Retinal pigment epithelial cell (primary cell): ENCODE measurements at regions not wholly inside any gene's neighbourhood (a gene's known extent, or its start where the extent isn't known, plus 50 kb on each side); places are given as distances from the start of the nearest gene placed in this dataset.

Experiments used
- DNase-seq: peaks from one replicate; pipeline ENCODE4 v3.0.0-alpha.2; 2010; ENCODE audit warnings: low read depth
- H3K4me3 ChIP-seq: 2 replicates; pipeline ENCODE4 v1.5.1; 2011; ENCODE audit warnings: mild to moderate bottlenecking, low read length, control low read depth, moderate library complexity
- CTCF ChIP-seq: conservative IDR thresholded peaks from 2 replicates; pipeline ENCODE4 v1.5.1; 2011; ENCODE audit warnings: low read depth, low read length, control low read depth, inconsistent platforms

- no peak for DNase-seq
- no peak overlapping the region for H3K4me3 ChIP-seq
- TF ChIP-seq CTCF, result no peak
These were observed 508.5 kb upstream of the ZMIZ1 start for GRCh38 chr10:78560341-78560688.

GRCh38 chr10:78563314-78563713, 505.5 kb upstream of the ZMIZ1 start:
- no peak overlapping the region for H3K4me3 ChIP-seq
- no peak for DNase-seq
- no peak for TF ChIP-seq CTCF

GRCh38 chr10:78565841-78566240, 502.9 kb upstream of the ZMIZ1 start:
- no peak for TF ChIP-seq CTCF
- DNase-seq, result no peak
- H3K4me3 ChIP-seq, result no peak overlapping the region

GRCh38 chr10:78566284-78567111, 502.3 kb upstream of the ZMIZ1 start:
- no peak for TF ChIP-seq CTCF
- DNase-seq, result no peak
- no peak overlapping the region for H3K4me3 ChIP-seq

- DNase-seq, result no peak
- no peak for TF ChIP-seq CTCF
- H3K4me3 ChIP-seq, result no peak overlapping the region
These were observed 500.9 kb upstream of the ZMIZ1 start for GRCh38 chr10:78567680-78568455.

- no peak for DNase-seq
- TF ChIP-seq CTCF, result no peak
- H3K4me3 ChIP-seq, result no peak overlapping the region
These were observed 500.1 kb upstream of the ZMIZ1 start for GRCh38 chr10:78568620-78569019.

GRCh38 chr10:78570633-78571235, 498.0 kb upstream of the ZMIZ1 start:
- no peak for TF ChIP-seq CTCF
- no peak for DNase-seq
- no peak overlapping the region for H3K4me3 ChIP-seq
